Kidney (tissue), 13 donors: ENCODE measurements at regions not wholly inside any gene's neighbourhood (a gene's known extent, or its start where the extent isn't known, plus 50 kb on each side); places are given as distances from the start of the nearest gene placed in this dataset.

ENCODE experiments used
- DNase-seq, 5 donors: peaks; one replicate each; pipeline ENCODE4 v3.0.0-alpha.2; 2013 to 2020
- FAIRE-seq: peaks from 2 replicates; lab custom pipeline; 2012; peaks lifted over from hg19 to GRCh38; lab: Jason Lieb, UNC
- H3K27ac ChIP-seq, 2 donors: one replicate each; pipeline ENCODE4 v1.7.0; 2013; ENCODE audit warnings: low read depth in 2 of 2, low read length in 2 of 2, inconsistent platforms in 1 of 2
- H3K27me3 ChIP-seq: one replicate; pipeline ENCODE4 v1.7.1; 2013; ENCODE audit warnings: low read length, inconsistent platforms; ENCODE audit not compliant: control insufficient read depth, insufficient read depth
- H3K36me3 ChIP-seq, 3 donors: one replicate each; pipeline versions ENCODE4 v1.7.0 to v1.7.1; 2013; ENCODE audit warnings: low read length in 3 of 3, control low read depth in 1 of 3, inconsistent platforms in 1 of 3; ENCODE audit not compliant: insufficient read depth in 3 of 3, control insufficient read depth in 2 of 3
- H3K4me1 ChIP-seq, 3 donors: one replicate each; pipeline versions ENCODE4 v1.7.0 to v1.7.1; 2013; ENCODE audit warnings: low read length in 3 of 3, inconsistent platforms in 1 of 3, low read depth in 1 of 3; ENCODE audit not compliant: control insufficient read depth in 2 of 3, insufficient read depth in 2 of 3
- H3K4me3 ChIP-seq, 3 donors: one replicate each; pipeline versions ENCODE4 v1.7.0 to v1.8.1; 2013; ENCODE audit warnings: low read length in 3 of 3, control low read depth in 1 of 3, inconsistent platforms in 1 of 3
- H3K9ac ChIP-seq, 3 donors: one replicate each; pipeline versions ENCODE4 v1.7.0 to v1.7.1; 2013; ENCODE audit warnings: low read length in 3 of 3, control low read depth in 1 of 3, inconsistent platforms in 1 of 3
- H3K9me3 ChIP-seq, 3 donors: one replicate each; pipeline versions ENCODE4 v1.7.0 to v1.7.1; 2013; ENCODE audit warnings: low read length in 3 of 3, control low read depth in 1 of 3, inconsistent platforms in 1 of 3; ENCODE audit not compliant: control insufficient read depth in 2 of 3, insufficient read depth in 1 of 3
- intact Hi-C: fragments of 100-400 bp; cut with DNase I; formaldehyde crosslinking; loops from one replicate; pipeline ENCODE4 v1.11.1; 2022
- TF ChIP-seq, protein P1 (sequence below): IDR thresholded peaks from 3 replicates; pipeline ENCODE4 v1.5.1; 2012; ENCODE audit warnings: mild to moderate bottlenecking, moderate library complexity, borderline replicate concordance; ENCODE audit not compliant: insufficient read depth; ENCODE audit errors: extremely low read depth
- donor health status: control.
- donor health status: control.
- donor health status: control.
- donor health status: control.
- donor health status: control.
- donor health status: DM: yes; HTN: yes; CAD: no.
- donor health status: Normal renal cell carcinoma (clear cell type).

DNA sequence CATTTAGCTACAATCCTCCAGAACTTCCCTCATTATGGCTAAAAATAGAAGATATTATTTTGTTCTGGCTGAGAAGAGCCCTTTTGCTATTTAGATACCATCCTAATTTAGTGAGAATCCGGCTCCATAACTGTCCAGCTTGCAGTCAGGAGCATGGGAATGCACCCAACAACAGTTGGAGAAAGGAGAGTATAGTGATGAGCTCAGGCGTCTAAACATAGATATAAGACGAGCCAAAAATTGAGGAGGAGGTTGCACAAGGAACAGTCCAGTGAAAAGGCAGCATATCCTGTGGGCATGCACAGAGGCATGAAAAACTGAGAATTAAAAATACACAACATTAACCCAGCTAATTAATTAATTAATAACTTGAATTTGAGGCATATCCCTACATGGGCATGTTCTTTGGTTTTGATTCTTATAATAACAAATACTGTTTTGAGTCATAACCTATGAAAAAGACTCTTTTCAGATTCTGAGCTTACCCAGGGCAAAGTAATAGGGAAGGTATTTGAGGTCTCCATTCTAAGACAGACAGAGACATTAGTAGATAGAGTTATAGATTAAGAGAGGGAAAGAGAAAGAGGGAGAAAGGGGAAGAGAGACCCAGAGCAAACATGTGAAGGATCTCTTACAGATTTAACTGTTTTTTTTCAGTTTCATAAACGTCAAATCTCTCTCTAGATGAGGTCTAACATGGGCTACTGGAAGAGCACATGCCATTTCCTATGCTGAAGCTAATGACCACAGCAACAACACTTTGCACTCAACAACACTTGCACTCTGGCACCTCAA lies 311.2 kb downstream of the OSR1 start:
- Histone ChIP-seq H3K9me3 (no peaks in the 10 kb centered on the region), H3K36me3 (no peaks in the 10 kb centered on the region), H3K9ac (no peak overlapping the region), H3K4me1 (no peaks in the 10 kb centered on the region), H3K4me3 (no peak overlapping the region), H3K27ac (no peak overlapping the region), H3K27me3 (no peaks in the 10 kb centered on the region)
- TF ChIP-seq, protein P1, sequence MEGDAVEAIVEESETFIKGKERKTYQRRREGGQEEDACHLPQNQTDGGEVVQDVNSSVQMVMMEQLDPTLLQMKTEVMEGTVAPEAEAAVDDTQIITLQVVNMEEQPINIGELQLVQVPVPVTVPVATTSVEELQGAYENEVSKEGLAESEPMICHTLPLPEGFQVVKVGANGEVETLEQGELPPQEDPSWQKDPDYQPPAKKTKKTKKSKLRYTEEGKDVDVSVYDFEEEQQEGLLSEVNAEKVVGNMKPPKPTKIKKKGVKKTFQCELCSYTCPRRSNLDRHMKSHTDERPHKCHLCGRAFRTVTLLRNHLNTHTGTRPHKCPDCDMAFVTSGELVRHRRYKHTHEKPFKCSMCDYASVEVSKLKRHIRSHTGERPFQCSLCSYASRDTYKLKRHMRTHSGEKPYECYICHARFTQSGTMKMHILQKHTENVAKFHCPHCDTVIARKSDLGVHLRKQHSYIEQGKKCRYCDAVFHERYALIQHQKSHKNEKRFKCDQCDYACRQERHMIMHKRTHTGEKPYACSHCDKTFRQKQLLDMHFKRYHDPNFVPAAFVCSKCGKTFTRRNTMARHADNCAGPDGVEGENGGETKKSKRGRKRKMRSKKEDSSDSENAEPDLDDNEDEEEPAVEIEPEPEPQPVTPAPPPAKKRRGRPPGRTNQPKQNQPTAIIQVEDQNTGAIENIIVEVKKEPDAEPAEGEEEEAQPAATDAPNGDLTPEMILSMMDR, result no peak
- no peak for DNase-seq
- intact Hi-C loops, result no loop called here
- FAIRE-seq, result no peak

DNA sequence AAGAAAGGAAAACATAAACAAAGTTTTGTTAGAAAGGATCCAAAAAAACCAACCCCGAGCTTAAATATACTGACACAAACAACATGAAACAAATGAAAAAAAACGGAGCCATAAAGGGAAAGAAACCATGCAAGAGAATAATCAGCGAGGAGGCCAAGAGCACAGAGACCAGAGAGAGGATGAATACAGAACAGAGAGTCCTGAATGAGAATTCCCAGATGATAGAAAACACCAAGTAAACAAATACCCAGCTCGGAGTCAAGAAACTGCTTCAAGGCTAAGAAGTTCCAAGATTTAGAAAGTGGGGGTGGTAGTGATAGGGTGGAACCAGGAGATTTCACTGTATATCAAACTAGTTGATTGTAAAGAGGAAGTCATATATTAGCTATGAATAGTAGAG lies 313.3 kb downstream of the OSR1 start:
- H3K9ac ChIP-seq, result no peak overlapping the region
- H3K4me3 ChIP-seq, result no peak overlapping the region
- H3K36me3 ChIP-seq, result no peaks in the 10 kb centered on the region
- H3K27ac ChIP-seq, result no peak overlapping the region
- H3K4me1 ChIP-seq, result peaks cover 0 to 2% (median 0%) of the 10 kb centered on the region in 3 donors
- H3K9me3 ChIP-seq, result no peaks in the 10 kb centered on the region
- no peaks in the 10 kb centered on the region for H3K27me3 ChIP-seq
- no peak for FAIRE-seq
- TF ChIP-seq, protein P1, result no peak
- intact Hi-C loops, result no loop called here
- DNase-seq, result no peak

DNA sequence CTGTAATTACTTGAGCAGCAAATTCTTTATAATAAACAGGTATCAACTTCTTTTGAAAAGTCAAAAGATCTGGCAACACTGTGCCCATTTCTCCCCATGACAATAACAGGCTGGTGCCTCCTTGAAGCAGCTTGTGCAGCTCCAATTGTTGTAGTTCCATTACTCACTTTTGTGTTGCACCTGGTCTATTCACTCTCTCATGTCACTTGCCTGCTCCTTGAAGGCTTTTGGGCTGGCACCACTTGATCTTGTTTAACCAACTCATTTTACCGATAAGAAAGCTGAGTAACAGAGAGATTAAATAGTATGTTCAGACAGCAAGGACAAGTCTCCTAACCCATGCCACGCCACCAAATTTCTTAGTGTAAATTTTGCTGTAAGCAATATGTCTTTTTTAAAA lies 314.5 kb downstream of the OSR1 start:
- intact Hi-C loops, result no loop called here
- Histone ChIP-seq H3K27ac (no peak overlapping the region), H3K9me3 (no peaks in the 10 kb centered on the region), H3K27me3 (no peaks in the 10 kb centered on the region), H3K9ac (no peak overlapping the region), H3K4me1 (peaks cover 0 to 2% (median 0%) of the 10 kb centered on the region in 3 donors), H3K36me3 (no peaks in the 10 kb centered on the region), H3K4me3 (no peak overlapping the region)
- DNase-seq (no peak), FAIRE-seq (no peak)
- TF ChIP-seq, protein P1, result no peak
